A673 (cell line): ENCODE measurements at regions not wholly inside any gene's neighbourhood (a gene's known extent, or its start where the extent isn't known, plus 50 kb on each side); places are given as distances from the start of the nearest gene placed in this dataset.
"Not testable (repeated sequence)": the region's sequence is repeated elsewhere in the genome, so short reads cannot be mapped to it uniquely, and the experiment has no call there.

ENCODE experiments used
- EZH2 ChIP-seq: fragments of 200-600 bp; sonication (generic); IDR thresholded peaks from 2 replicates; pipeline ENCODE4 v1.6.1; 2017; ENCODE audit warnings: borderline replicate concordance, low read depth, mild to moderate bottlenecking, mixed read lengths, antibody characterized with exemption, low read length; ENCODE audit not compliant: poor library complexity, severe bottlenecking
- TF ChIP-seq, protein P1 (sequence below): fragments of 300-800, 200-600 bp; sonication (generic); conservative IDR thresholded peaks from 2 replicates; pipeline ENCODE4 v1.5.1; 2017; ENCODE audit warnings: low read depth, mild to moderate bottlenecking, antibody characterized with exemption, low read length, moderate library complexity, mixed read lengths

DNA sequence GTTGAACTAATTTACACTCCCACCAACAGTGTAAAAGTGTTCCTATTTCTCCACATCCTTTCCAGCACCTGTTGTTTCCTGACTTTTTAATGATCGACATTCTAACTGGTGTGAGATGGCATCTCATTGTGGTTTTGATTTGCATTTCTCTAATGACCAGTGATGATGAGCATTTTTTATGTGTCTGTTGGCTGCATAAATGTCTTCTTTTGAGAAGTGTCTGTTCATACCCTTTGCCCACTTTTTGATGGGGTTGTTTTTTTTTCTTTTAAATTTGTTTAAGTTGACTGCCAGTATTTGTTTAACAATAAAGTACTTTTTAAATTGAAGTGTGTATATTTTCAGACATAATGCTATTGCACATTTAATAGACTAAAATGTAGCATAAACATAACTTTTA lies 95.0 kb upstream of the ZC3H11B start:
- TF ChIP-seq, protein P1, sequence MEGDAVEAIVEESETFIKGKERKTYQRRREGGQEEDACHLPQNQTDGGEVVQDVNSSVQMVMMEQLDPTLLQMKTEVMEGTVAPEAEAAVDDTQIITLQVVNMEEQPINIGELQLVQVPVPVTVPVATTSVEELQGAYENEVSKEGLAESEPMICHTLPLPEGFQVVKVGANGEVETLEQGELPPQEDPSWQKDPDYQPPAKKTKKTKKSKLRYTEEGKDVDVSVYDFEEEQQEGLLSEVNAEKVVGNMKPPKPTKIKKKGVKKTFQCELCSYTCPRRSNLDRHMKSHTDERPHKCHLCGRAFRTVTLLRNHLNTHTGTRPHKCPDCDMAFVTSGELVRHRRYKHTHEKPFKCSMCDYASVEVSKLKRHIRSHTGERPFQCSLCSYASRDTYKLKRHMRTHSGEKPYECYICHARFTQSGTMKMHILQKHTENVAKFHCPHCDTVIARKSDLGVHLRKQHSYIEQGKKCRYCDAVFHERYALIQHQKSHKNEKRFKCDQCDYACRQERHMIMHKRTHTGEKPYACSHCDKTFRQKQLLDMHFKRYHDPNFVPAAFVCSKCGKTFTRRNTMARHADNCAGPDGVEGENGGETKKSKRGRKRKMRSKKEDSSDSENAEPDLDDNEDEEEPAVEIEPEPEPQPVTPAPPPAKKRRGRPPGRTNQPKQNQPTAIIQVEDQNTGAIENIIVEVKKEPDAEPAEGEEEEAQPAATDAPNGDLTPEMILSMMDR: not testable (repeated sequence)
- TF ChIP-seq EZH2: not testable (repeated sequence)
